ENCODE measurements at regions not wholly inside any gene's neighbourhood (a gene's known extent, or its start where the extent isn't known, plus 50 kb on each side); places are given as distances from the start of the nearest gene placed in this dataset.

DNA sequence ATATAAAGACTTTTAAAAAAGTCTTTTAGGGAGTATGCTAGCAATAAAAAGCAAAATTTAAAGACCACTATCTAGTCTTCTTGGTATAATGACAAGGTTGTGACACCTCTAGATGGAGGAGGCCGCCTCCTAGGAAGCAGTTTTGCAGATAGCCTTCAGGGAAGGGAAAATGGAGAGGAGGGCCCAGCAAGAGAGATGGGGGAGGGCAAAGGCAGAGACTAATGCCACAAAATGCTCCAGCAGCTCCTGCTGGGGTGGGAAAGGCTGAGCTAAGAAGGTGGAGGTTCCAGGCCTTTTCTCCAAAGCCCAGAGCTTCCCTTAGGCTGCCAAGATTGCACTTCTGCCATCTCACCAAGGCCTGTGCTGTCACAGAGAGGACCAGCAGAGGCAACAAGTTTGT lies 153.9 kb upstream of the THSD7B start:
- CTCF ChIA-PET = interaction anchor here (0.7 kb wide), 1 partner anchor 1840 kb away, joined by 3 read pairs; no protein-coding TSS in a partner anchor
- H3K27ac Mint-ChIP-seq (ENCODE audit: unreplicated experiment) = no peak overlapping the region
- no peak overlapping the region for H3K4me3 Mint-ChIP-seq (ENCODE audit: low read depth, unreplicated experiment)
- no peak for DNase-seq
- TF ChIP-seq, protein P1, sequence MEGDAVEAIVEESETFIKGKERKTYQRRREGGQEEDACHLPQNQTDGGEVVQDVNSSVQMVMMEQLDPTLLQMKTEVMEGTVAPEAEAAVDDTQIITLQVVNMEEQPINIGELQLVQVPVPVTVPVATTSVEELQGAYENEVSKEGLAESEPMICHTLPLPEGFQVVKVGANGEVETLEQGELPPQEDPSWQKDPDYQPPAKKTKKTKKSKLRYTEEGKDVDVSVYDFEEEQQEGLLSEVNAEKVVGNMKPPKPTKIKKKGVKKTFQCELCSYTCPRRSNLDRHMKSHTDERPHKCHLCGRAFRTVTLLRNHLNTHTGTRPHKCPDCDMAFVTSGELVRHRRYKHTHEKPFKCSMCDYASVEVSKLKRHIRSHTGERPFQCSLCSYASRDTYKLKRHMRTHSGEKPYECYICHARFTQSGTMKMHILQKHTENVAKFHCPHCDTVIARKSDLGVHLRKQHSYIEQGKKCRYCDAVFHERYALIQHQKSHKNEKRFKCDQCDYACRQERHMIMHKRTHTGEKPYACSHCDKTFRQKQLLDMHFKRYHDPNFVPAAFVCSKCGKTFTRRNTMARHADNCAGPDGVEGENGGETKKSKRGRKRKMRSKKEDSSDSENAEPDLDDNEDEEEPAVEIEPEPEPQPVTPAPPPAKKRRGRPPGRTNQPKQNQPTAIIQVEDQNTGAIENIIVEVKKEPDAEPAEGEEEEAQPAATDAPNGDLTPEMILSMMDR (IDR thresholded peaks at IDR 0.05; ENCODE audit: unreplicated experiment) = no peak
- no peaks in the 10 kb centered on the region for H3K36me3 Mint-ChIP-seq (ENCODE audit: insufficient read depth, unreplicated experiment)
- intact Hi-C loops (cut with micrococcal nuclease; ENCODE audit: unreplicated experiment) = no loop called here
- H3K4me1 Mint-ChIP-seq (ENCODE audit: low read depth, unreplicated experiment) = no peaks in the 10 kb centered on the region
- H3K27me3 Mint-ChIP-seq (ENCODE audit: unreplicated experiment) = no peaks in the 10 kb centered on the region
- peaks cover 8% of the 10 kb centered on the region for H3K9me3 Mint-ChIP-seq (ENCODE audit: low read depth, unreplicated experiment)
- no TSS peak for BruUV-seq (replicated peaks)

DNA sequence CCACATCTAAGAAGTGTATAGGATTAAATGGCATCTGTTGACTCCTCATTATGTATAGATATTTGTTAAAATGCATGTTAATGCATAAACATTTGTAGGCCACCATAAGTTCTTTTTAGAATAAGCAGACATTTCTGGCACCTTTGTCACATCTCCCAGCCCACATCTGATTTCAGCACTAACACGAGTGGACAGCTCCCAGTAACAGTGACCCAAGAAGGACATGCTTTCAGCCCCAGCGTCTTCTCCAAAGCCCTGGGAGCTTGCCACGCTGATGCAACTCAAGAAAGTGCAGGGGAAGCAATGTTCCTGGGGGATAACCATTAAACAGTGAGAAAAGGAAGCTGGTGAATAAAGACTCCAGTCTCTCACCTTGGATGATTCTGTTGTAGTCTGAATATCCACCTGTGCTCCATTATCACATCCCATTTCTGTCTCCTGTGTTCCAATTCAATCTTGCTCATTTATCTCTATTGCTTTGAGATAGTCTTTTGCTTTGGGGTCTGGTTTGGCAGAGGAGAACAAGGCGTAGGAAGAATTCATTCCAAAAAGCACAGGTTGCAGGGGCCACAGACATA lies 182.6 kb upstream of the THSD7B start:
- CTCF ChIA-PET = no interaction called here
- TF ChIP-seq, protein P1 (IDR thresholded peaks at IDR 0.05; ENCODE audit: unreplicated experiment) = no peak
- peaks cover 20% of the 10 kb centered on the region for H3K9me3 Mint-ChIP-seq (ENCODE audit: low read depth, unreplicated experiment)
- no peak overlapping the region for H3K4me3 Mint-ChIP-seq (ENCODE audit: low read depth, unreplicated experiment)
- no peaks in the 10 kb centered on the region for H3K36me3 Mint-ChIP-seq (ENCODE audit: insufficient read depth, unreplicated experiment)
- intact Hi-C loops (cut with micrococcal nuclease; ENCODE audit: unreplicated experiment) = no loop called here
- peak; percentile 2 for DNase-seq
- H3K4me1 Mint-ChIP-seq (ENCODE audit: low read depth, unreplicated experiment) = no peaks in the 10 kb centered on the region
- H3K27me3 Mint-ChIP-seq (ENCODE audit: unreplicated experiment) = no peaks in the 10 kb centered on the region
- no TSS peak for BruUV-seq (replicated peaks)
- H3K27ac Mint-ChIP-seq (ENCODE audit: unreplicated experiment) = no peak overlapping the region

DNA sequence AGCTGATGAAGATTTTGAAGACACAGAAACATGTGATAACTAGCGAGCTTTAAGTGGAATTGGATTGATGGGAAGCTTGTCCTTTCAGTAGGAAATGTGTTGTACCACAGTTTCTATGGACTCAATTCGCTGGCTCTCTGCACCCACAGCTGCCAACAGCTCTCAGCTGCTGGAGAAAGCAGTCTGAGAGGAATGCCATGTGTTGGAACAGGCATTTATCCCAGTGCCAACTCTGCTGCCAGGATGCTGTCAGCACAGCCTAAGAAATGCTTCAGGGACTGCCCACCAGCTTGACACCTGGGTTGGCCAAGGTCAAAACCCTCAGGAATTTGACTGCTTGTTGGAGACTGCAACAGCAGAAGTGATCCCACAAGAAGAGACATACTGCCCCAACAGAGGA lies 193.0 kb upstream of the THSD7B start:
- Mint-ChIP-seq H3K36me3 (ENCODE audit: insufficient read depth, unreplicated experiment) (no peaks in the 10 kb centered on the region), H3K27me3 (ENCODE audit: unreplicated experiment) (no peaks in the 10 kb centered on the region), H3K9me3 (ENCODE audit: low read depth, unreplicated experiment) (peaks cover 2% of the 10 kb centered on the region), H3K4me3 (ENCODE audit: low read depth, unreplicated experiment) (no peak overlapping the region), H3K4me1 (ENCODE audit: low read depth, unreplicated experiment) (no peaks in the 10 kb centered on the region), H3K27ac (ENCODE audit: unreplicated experiment) (no peak overlapping the region)
- TF ChIP-seq, protein P1 (IDR thresholded peaks at IDR 0.05; ENCODE audit: unreplicated experiment) = no peak
- CTCF ChIA-PET = no interaction called here
- no peak for DNase-seq
- BruUV-seq (replicated peaks) = no TSS peak
- intact Hi-C loops (cut with micrococcal nuclease; ENCODE audit: unreplicated experiment) = no loop called here

DNA sequence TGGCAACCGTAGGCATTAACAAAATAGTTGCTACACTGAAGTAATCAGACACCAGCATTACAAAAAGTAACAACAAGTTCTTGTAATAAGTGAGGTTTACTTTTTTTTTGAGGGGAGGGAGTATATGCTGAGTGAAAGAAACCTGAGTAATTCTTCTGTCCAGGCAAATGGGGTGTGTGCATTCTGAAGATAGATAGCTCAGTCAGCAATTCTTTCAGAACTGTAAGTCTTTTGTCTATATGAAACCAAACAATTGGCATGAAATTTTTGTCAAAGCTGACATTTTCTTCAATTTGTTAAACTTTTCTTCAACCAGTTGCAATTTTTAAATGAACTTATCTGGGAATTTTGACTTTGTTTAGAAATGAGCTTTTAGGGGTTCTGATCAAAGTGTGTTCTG lies 208.1 kb upstream of the THSD7B start:
- Mint-ChIP-seq H3K27ac (ENCODE audit: unreplicated experiment) (no peak overlapping the region), H3K27me3 (ENCODE audit: unreplicated experiment) (peaks cover 20% of the 10 kb centered on the region), H3K4me3 (ENCODE audit: low read depth, unreplicated experiment) (no peak overlapping the region), H3K36me3 (ENCODE audit: insufficient read depth, unreplicated experiment) (no peaks in the 10 kb centered on the region), H3K4me1 (ENCODE audit: low read depth, unreplicated experiment) (no peaks in the 10 kb centered on the region), H3K9me3 (ENCODE audit: low read depth, unreplicated experiment) (peaks cover 6% of the 10 kb centered on the region)
- no peak for DNase-seq
- TF ChIP-seq, protein P1 (IDR thresholded peaks at IDR 0.05; ENCODE audit: unreplicated experiment) = no peak
- BruUV-seq (replicated peaks) = no TSS peak
- intact Hi-C loops (cut with micrococcal nuclease; ENCODE audit: unreplicated experiment) = no loop called here
- CTCF ChIA-PET = interaction anchor here (0.7 kb wide), 1 partner anchor 616 kb away, joined by 3 read pairs; no protein-coding TSS in a partner anchor
